ENCODE measurements at regions not wholly inside any gene's neighbourhood (a gene's known extent, or its start where the extent isn't known, plus 50 kb on each side); places are given as distances from the start of the nearest gene placed in this dataset.
"Not testable (repeated sequence)": the region's sequence is repeated elsewhere in the genome, so short reads cannot be mapped to it uniquely, and the experiment has no call there.

- no peak for DNase-seq (ENCODE audit: low read depth)
These were observed 874.1 kb downstream of the LTN1 start for GRCh38 chr21:28118570-28118969.

GRCh38 chr21:28114986-28115385 lies 877.7 kb downstream of the LTN1 start:
- DNase-seq (ENCODE audit: low read depth) = not testable (repeated sequence)

GRCh38 chr21:28113718-28114117 lies 879.0 kb downstream of the LTN1 start:
- DNase-seq (ENCODE audit: low read depth) = no peak

GRCh38 chr21:28112511-28112910 lies 880.2 kb downstream of the LTN1 start:
- no peak for DNase-seq (ENCODE audit: low read depth)

- DNase-seq (ENCODE audit: low read depth) = no peak
These were observed 881.5 kb downstream of the LTN1 start for GRCh38 chr21:28111151-28111619.

GRCh38 chr21:28110716-28111115 lies 882.0 kb downstream of the LTN1 start:
- DNase-seq (ENCODE audit: low read depth) = no peak

GRCh38 chr21:28110074-28110473 lies 882.6 kb downstream of the LTN1 start:
- DNase-seq (ENCODE audit: low read depth) = no peak

- DNase-seq (ENCODE audit: low read depth) = no peak
These were observed 886.2 kb downstream of the LTN1 start for GRCh38 chr21:28106370-28106890.

GRCh38 chr21:28104346-28104745 lies 888.3 kb downstream of the LTN1 start:
- DNase-seq (ENCODE audit: low read depth) = no peak

GRCh38 chr21:28100366-28100765 lies 892.3 kb downstream of the LTN1 start:
- DNase-seq (ENCODE audit: low read depth) = no peak

GRCh38 chr21:28099001-28099705 lies 893.5 kb downstream of the LTN1 start:
- no peak for DNase-seq (ENCODE audit: low read depth)

GRCh38 chr21:28091466-28091865 lies 901.2 kb downstream of the LTN1 start:
- DNase-seq (ENCODE audit: low read depth) = no peak

- no peak for DNase-seq (ENCODE audit: low read depth)
These were observed 902.1 kb downstream of the LTN1 start for GRCh38 chr21:28090546-28090945.

- no peak for DNase-seq (ENCODE audit: low read depth)
These were observed 902.9 kb downstream of the LTN1 start for GRCh38 chr21:28089599-28090441.

- no peak for DNase-seq (ENCODE audit: low read depth)
These were observed 905.7 kb downstream of the LTN1 start for GRCh38 chr21:28086861-28087581.

- no peak for DNase-seq (ENCODE audit: low read depth)
These were observed 907.7 kb downstream of the LTN1 start for GRCh38 chr21:28084951-28085350.

GRCh38 chr21:28083350-28083749 lies 909.3 kb downstream of the LTN1 start:
- DNase-seq (ENCODE audit: low read depth) = no peak

- no peak for DNase-seq (ENCODE audit: low read depth)
These were observed 914.6 kb downstream of the LTN1 start for GRCh38 chr21:28078126-28078525.

- no peak for DNase-seq (ENCODE audit: low read depth)
These were observed 918.0 kb downstream of the LTN1 start for GRCh38 chr21:28074676-28075075.

- DNase-seq (ENCODE audit: low read depth) = no peak
These were observed 920.1 kb downstream of the LTN1 start for GRCh38 chr21:28072601-28073000.

- no peak for DNase-seq (ENCODE audit: low read depth)
These were observed 923.2 kb downstream of the LTN1 start for GRCh38 chr21:28069450-28069923.

Data from activated T-cell treated with anti-CD3 and anti-CD28 coated beads for 1 hour (primary cell).